BJ (cell line): ENCODE measurements at regions not wholly inside any gene's neighbourhood (a gene's known extent, or its start where the extent isn't known, plus 50 kb on each side); places are given as distances from the start of the nearest gene placed in this dataset.

Experiments used
- CTCF ChIA-PET: fragments of 350-600 bp; formaldehyde crosslinking; extraction: SDS; loops from one replicate; lab custom pipeline; 2021; ENCODE audit warnings: antibody characterized with exemption, inconsistent platforms; lab: Yijun Ruan, JAX
- POLR2A ChIA-PET: fragments of 300-600 bp; sonication (Branson Sonifier 250); formaldehyde crosslinking; extraction: SDS; loops from one replicate; lab custom pipeline; 2021; ENCODE audit warnings: antibody characterized with exemption; lab: Charles Lee
- DNase-seq: peaks from one replicate; pipeline ENCODE4 v3.0.0-alpha.2; 2011; ENCODE audit warnings: low read depth
- H3K27me3 ChIP-seq: 2 replicates; pipeline ENCODE4 v1.6.0; 2011; ENCODE audit warnings: low read length; ENCODE audit not compliant: control insufficient read depth, insufficient read depth
- H3K36me3 ChIP-seq: 2 replicates; pipeline ENCODE4 v1.5.1; 2011; ENCODE audit warnings: low read length; ENCODE audit not compliant: control insufficient read depth, insufficient read depth
- H3K4me3 ChIP-seq: 2 replicates; pipeline ENCODE4 v1.5.1; 2011; ENCODE audit warnings: low read depth, mild to moderate bottlenecking, control low read depth, low read length
- TF ChIP-seq, protein P1 (sequence below): IDR thresholded peaks from 2 replicates; pipeline ENCODE4 v1.5.1; 2011; ENCODE audit warnings: low read depth, mild to moderate bottlenecking, control low read depth, inconsistent platforms, low read length, moderate library complexity; ENCODE audit not compliant: insufficient read depth

DNA sequence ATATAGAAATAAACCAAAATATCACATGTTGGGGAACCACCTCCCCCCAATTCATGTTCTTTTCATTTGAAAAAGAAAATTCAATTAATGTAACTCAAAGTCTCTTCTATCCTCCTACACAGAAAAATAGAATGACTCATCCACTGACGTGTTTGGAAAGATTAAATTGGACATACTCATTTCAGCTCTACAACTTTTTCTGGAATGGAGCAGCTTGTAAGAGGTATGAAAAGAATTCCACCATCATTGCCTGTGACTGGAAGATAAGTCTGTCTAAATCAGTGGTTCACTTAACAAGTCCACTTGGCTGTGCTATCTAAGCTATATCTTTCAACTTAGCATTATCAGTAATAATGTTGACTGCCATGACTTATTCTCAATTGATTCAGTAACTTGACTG, 702.3 kb downstream of the BRINP3 start:
- no peak overlapping the region for H3K4me3 ChIP-seq
- DNase-seq: no peak
- no peaks in the 10 kb centered on the region for H3K27me3 ChIP-seq
- TF ChIP-seq, protein P1, sequence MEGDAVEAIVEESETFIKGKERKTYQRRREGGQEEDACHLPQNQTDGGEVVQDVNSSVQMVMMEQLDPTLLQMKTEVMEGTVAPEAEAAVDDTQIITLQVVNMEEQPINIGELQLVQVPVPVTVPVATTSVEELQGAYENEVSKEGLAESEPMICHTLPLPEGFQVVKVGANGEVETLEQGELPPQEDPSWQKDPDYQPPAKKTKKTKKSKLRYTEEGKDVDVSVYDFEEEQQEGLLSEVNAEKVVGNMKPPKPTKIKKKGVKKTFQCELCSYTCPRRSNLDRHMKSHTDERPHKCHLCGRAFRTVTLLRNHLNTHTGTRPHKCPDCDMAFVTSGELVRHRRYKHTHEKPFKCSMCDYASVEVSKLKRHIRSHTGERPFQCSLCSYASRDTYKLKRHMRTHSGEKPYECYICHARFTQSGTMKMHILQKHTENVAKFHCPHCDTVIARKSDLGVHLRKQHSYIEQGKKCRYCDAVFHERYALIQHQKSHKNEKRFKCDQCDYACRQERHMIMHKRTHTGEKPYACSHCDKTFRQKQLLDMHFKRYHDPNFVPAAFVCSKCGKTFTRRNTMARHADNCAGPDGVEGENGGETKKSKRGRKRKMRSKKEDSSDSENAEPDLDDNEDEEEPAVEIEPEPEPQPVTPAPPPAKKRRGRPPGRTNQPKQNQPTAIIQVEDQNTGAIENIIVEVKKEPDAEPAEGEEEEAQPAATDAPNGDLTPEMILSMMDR: no peak
- ChIA-PET POLR2A (no interaction called here), CTCF (no interaction called here)
- H3K36me3 ChIP-seq: no peaks in the 10 kb centered on the region

DNA sequence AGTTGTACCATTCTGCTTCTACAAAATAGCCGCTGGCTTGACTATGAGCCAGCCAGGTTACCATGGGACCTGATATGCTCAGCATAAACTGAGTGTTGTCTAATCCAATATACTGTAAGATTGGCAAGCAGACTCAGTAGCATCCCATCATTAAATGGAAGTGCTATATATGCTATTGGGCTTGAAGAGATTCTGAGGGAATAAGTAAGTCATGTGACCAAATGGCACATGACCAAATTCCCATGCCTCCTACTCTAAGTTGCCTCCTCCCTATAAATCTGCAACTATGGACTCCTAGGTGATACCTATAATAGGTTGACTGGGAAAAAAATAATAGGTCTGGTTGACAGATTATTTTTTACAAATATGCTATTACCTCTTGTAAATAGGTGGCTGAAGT, 698.6 kb downstream of the BRINP3 start:
- ChIA-PET POLR2A (no interaction called here), CTCF (no interaction called here)
- H3K27me3 ChIP-seq: no peaks in the 10 kb centered on the region
- TF ChIP-seq, protein P1: no peak
- no peak for DNase-seq
- H3K4me3 ChIP-seq: no peak overlapping the region
- no peaks in the 10 kb centered on the region for H3K36me3 ChIP-seq

DNA sequence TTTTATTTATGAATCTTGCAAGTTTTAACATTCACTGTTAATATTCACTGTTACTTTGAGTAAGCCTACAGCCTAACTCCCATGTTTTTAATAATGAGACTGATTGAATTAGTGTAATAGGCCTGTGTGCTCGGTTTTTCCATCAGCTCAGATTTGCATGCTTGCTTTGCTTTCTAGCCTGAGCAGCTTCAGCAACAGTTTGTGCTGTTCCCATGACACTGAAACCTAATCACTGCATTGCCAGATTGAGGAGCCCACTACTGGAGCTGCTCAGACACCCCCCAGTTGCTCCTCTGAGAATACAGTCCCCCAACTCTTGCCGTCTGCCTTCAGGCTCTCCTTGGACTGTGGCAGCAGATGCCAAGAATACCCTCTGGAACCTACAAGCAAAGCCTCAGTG, 695.4 kb downstream of the BRINP3 start:
- DNase-seq: no peak
- Histone ChIP-seq H3K4me3 (no peak overlapping the region), H3K36me3 (no peaks in the 10 kb centered on the region), H3K27me3 (no peaks in the 10 kb centered on the region)
- POLR2A ChIA-PET: no interaction called here
- CTCF ChIA-PET: no interaction called here
- TF ChIP-seq, protein P1: no peak

DNA sequence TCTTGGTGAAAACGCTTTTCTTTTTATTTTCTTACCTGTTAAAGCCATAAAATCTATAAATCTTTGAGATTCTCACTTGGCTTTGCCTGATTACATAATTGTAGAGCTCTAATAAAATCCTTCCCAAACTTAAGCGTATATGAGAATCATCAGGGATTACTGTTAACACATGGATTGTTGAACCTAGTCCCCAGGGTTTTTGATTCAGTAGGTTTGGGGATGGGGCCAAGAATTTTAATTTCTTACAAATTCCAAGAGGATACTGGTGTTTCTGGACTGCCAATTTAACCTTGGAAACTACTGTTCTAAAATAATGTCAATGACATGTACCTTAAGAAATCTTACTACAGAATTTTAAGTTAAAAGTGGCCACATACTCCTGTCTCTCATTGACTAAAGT, 694.2 kb downstream of the BRINP3 start:
- TF ChIP-seq, protein P1: no peak
- DNase-seq: no peak
- H3K36me3 ChIP-seq: no peaks in the 10 kb centered on the region
- ChIA-PET CTCF (no interaction called here), POLR2A (no interaction called here)
- no peaks in the 10 kb centered on the region for H3K27me3 ChIP-seq
- no peak overlapping the region for H3K4me3 ChIP-seq

DNA sequence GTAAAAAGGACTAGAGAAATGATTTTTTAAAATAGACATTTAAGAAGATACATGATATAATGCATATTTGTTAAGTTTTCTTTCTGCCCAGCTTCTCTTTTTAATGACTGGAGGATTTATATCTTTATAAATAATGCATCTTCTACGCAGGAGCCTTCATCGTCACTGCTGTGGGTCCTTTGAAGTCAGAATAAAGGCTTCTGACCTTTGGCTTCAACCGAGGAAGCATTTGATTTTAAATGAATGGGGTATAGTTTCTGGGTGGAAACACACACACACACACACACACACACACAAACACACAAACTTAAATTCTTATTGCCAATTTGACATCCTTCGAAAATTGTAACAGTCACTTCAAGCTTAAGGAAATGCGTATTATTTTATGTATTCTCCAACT, 690.9 kb downstream of the BRINP3 start:
- H3K4me3 ChIP-seq: no peak overlapping the region
- TF ChIP-seq, protein P1: no peak
- no peaks in the 10 kb centered on the region for H3K36me3 ChIP-seq
- ChIA-PET POLR2A (no interaction called here), CTCF (no interaction called here)
- no peaks in the 10 kb centered on the region for H3K27me3 ChIP-seq
- no peak for DNase-seq
